ENCODE measurements at regions not wholly inside any gene's neighbourhood (a gene's known extent, or its start where the extent isn't known, plus 50 kb on each side); places are given as distances from the start of the nearest gene placed in this dataset.

GRCh38 chr2:192535956-192536921 is 341.5 kb upstream of the TMEFF2 start:
- TF ChIP-seq CTCF (IDR thresholded peaks at IDR 0.05) (no peak), POLR2A (IDR thresholded peaks at IDR 0.05) (no peak)

Data from breast epithelium (tissue), 3 donors.